Neural progenitor cell (in vitro differentiated cells): ENCODE measurements at regions not wholly inside any gene's neighbourhood (a gene's known extent, or its start where the extent isn't known, plus 50 kb on each side); places are given as distances from the start of the nearest gene placed in this dataset.

Experiments used
- CTCF ChIP-seq: fragments of 200-600 bp; sonication (generic); IDR thresholded peaks from 2 replicates; pipeline ENCODE4 v1.5.1; 2017; ENCODE audit warnings: antibody characterized with exemption, mild to moderate bottlenecking
- EZH2phosphoT487 ChIP-seq: fragments of 200-600 bp; sonication (generic); IDR thresholded peaks from 2 replicates; pipeline ENCODE4 v1.6.1; 2017; ENCODE audit warnings: antibody characterized with exemption

- TF ChIP-seq CTCF, result no peak
- no peak for TF ChIP-seq EZH2phosphoT487
Observed at GRCh38 chr18:77897606-77898005, 648.0 kb downstream of the GALR1 start.
